WERI-Rb-1 (cell line): ENCODE measurements at regions not wholly inside any gene's neighbourhood (a gene's known extent, or its start where the extent isn't known, plus 50 kb on each side); places are given as distances from the start of the nearest gene placed in this dataset.
A peak's percentile ranks its signal among the peaks of the same experiment; 100 is the strongest.

ENCODE experiments used
- DNase-seq: peaks from one replicate; pipeline ENCODE4 v3.0.0-alpha.2; 2020
- H3K27ac ChIP-seq: fragments of 250-450 bp; sonication (Bioruptor Pico); 2 replicates; pipeline ENCODE4 v1.5.1; 2020; ENCODE audit warnings: mild to moderate bottlenecking, moderate library complexity
- H3K27me3 ChIP-seq: fragments of 250-450 bp; sonication (Bioruptor Pico); 2 replicates; pipeline ENCODE4 v1.5.1; 2021; ENCODE audit warnings: mild to moderate bottlenecking, low read depth, moderate library complexity; ENCODE audit not compliant: insufficient read depth, severe bottlenecking
- H3K36me3 ChIP-seq: fragments of 250-450 bp; sonication (Bioruptor Pico); 2 replicates; pipeline ENCODE4 v1.5.1; 2020; ENCODE audit warnings: mild to moderate bottlenecking, moderate library complexity
- H3K4me3 ChIP-seq: 2 replicates; pipeline ENCODE4 v1.5.1; 2011; ENCODE audit warnings: low read depth, mild to moderate bottlenecking, control low read depth, low read length
- H3K9me3 ChIP-seq: fragments of 250-450 bp; sonication (Bioruptor Pico); 2 replicates; pipeline ENCODE4 v1.5.1; 2021; ENCODE audit warnings: mild to moderate bottlenecking, moderate library complexity; ENCODE audit not compliant: severe bottlenecking
- CTCF ChIP-seq: IDR thresholded peaks from 2 replicates; pipeline ENCODE4 v1.5.1; 2011; ENCODE audit warnings: low read depth, mild to moderate bottlenecking, control low read depth, inconsistent platforms, low read length

- no peak overlapping the region for H3K27ac ChIP-seq
- peaks cover 60% of the 10 kb centered on the region for H3K27me3 ChIP-seq
- no peak for TF ChIP-seq CTCF
- H3K9me3 ChIP-seq = no peaks in the 10 kb centered on the region
- H3K36me3 ChIP-seq = no peaks in the 10 kb centered on the region
- DNase-seq = no peak
- no peak overlapping the region for H3K4me3 ChIP-seq
These were observed 284.7 kb upstream of the DDHD1 start for GRCh38 chr14:53437858-53438257.

DNA sequence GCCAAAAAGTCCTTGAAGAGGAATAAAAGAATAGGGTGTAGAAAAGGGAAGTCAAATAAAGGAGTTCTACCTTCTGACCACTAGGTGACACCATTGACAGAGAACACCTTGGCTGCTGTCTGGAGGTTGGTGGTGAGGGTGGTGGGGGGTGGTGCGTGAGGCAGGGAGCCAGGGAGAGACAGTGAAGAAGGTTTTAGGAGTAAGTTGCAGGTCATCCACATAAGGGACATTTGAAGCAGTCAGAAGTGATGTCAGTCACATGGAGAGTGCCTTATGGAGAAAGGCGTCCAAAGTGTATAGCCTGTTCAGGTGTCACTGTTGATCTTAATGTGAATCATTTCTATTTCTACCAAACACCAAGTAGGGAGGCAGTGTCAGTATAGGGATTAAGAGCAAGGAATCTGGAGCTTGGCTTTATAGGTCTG, 279.3 kb upstream of the DDHD1 start:
- DNase-seq = peak; percentile 24
- H3K27ac ChIP-seq = no peak overlapping the region
- peaks cover 57% of the 10 kb centered on the region for H3K27me3 ChIP-seq
- TF ChIP-seq CTCF = peak; percentile 71
- no peaks in the 10 kb centered on the region for H3K9me3 ChIP-seq
- no peak overlapping the region for H3K4me3 ChIP-seq
- no peaks in the 10 kb centered on the region for H3K36me3 ChIP-seq

- no peaks in the 10 kb centered on the region for H3K36me3 ChIP-seq
- H3K27me3 ChIP-seq = peaks cover 48% of the 10 kb centered on the region
- no peak overlapping the region for H3K4me3 ChIP-seq
- DNase-seq = no peak
- no peak for TF ChIP-seq CTCF
- H3K9me3 ChIP-seq = no peaks in the 10 kb centered on the region
- no peak overlapping the region for H3K27ac ChIP-seq
These were observed 277.7 kb upstream of the DDHD1 start for GRCh38 chr14:53430870-53431269.

DNA sequence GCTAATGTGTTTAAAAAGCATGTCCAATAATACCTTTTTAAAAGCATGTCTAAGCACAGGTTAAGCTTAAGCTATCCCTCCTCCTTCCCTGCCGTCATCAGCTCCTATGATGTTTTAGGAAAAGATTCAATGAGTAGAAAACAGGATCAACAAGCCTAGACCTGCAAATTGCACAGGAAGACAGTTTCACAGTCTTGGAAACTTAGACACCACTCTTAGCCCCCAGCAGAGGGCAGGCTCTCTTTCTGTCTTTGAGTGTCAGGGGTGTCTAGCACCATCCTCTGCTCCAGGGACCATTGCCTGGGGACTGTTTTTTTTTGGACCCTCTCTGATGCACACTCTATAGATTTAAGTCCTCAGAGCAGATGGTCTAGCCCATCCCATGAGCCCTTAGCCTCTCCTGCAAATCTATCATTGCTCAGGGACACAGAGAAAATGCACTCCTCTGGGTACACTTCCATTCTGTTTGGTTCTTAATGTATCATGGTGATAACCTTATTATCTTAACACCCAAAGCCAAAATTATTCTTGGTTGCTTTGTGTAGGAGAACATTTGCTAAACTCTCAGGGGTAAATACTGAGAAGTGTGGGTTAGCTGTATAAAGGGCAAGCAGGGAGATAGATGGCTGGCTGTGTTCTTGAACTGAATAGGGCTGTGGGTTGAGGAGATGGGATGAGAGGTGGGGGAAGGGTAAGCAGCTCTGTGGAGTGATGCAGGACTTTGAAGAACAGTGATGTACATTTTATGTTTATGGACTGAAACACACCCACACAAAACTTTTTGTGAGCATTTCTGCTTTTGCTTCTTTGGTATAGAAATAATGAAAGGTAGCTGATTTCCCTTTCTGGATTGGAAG, 259.9 kb upstream of the DDHD1 start:
- Histone ChIP-seq H3K27me3 (peaks cover 23% of the 10 kb centered on the region), H3K27ac (no peak overlapping the region), H3K4me3 (no peak overlapping the region), H3K9me3 (no peaks in the 10 kb centered on the region), H3K36me3 (no peaks in the 10 kb centered on the region)
- TF ChIP-seq CTCF = peak; percentile 66
- peak; percentile 12 for DNase-seq

GRCh38 chr14:53411125-53411524, 258.0 kb upstream of the DDHD1 start:
- peaks cover 25% of the 10 kb centered on the region for H3K27me3 ChIP-seq
- no peak for DNase-seq
- no peak overlapping the region for H3K27ac ChIP-seq
- H3K9me3 ChIP-seq = no peaks in the 10 kb centered on the region
- H3K36me3 ChIP-seq = no peaks in the 10 kb centered on the region
- TF ChIP-seq CTCF = no peak
- no peak overlapping the region for H3K4me3 ChIP-seq

DNA sequence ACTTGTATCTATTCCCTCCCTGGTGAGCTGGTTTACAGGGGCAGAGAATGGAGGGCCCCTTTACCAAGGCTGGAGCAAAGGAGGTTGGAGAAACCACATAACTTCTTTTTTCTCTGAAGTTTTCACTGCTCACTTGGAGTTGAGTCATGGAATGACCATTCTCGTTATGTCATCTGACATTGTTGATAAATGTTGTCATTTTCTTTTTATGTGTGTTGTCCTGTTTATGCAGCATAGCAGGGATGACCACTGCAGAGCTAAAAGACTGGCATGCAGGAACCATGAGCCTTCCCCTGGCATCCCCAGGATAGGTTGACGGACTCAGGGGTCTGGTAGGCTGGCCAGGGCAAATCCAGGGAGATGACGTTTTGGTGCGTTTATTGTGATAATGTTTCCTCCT, 256.8 kb upstream of the DDHD1 start:
- no peak for DNase-seq
- peaks cover 28% of the 10 kb centered on the region for H3K27me3 ChIP-seq
- no peak for TF ChIP-seq CTCF
- no peaks in the 10 kb centered on the region for H3K36me3 ChIP-seq
- no peaks in the 10 kb centered on the region for H3K9me3 ChIP-seq
- no peak overlapping the region for H3K4me3 ChIP-seq
- H3K27ac ChIP-seq = no peak overlapping the region
